Breast epithelium (tissue), 4 donors: ENCODE measurements at regions not wholly inside any gene's neighbourhood (a gene's known extent, or its start where the extent isn't known, plus 50 kb on each side); places are given as distances from the start of the nearest gene placed in this dataset.

Experiments used
- DNase-seq, 2 donors: peaks; one replicate each; pipeline ENCODE4 v3.0.0-alpha.2; 2019; ENCODE audit warnings: low spot score in 2 of 2
- H3K27ac ChIP-seq, 2 donors: fragments of 200-600 bp; sonication (generic) in 1 of 2; one replicate each; pipeline ENCODE4 v1.5.1; 2016 to 2019; ENCODE audit warnings: mild to moderate bottlenecking in 1 of 2
- H3K27me3 ChIP-seq, 2 donors: fragments of 200-600 bp; sonication (generic) in 1 of 2; one replicate each; pipeline versions ENCODE4 v1.5.1 to v1.6.0; 2017 to 2019; ENCODE audit warnings: control low read depth in 1 of 2, mild to moderate bottlenecking in 1 of 2
- H3K36me3 ChIP-seq: fragments of 200-600 bp; one replicate; pipeline ENCODE4 v1.5.1; 2019
- H3K4me1 ChIP-seq, 2 donors: fragments of 200-600 bp; sonication (generic); one replicate each; pipeline ENCODE4 v1.5.1; 2016 to 2019; ENCODE audit warnings: control low read depth in 1 of 2
- H3K4me3 ChIP-seq, 3 donors: fragments of 200-600 bp; sonication (generic); 1 replicate in 2 of 3; 2 replicates in 1 of 3; pipeline ENCODE4 v1.5.1; 2016 to 2019; ENCODE audit warnings: mild to moderate bottlenecking in 3 of 3, moderate library complexity in 2 of 3
- H3K9me3 ChIP-seq, 2 donors: fragments of 200-600 bp; sonication (generic) in 1 of 2; one replicate each; pipeline ENCODE4 v1.5.1; 2016 to 2019; ENCODE audit warnings: control low read depth in 1 of 2
- POLR2A ChIP-seq: fragments of 450-650 bp; IDR thresholded peaks from one replicate; pipeline ENCODE4 v1.6.1; 2016; ENCODE audit warnings: antibody characterized with exemption, mild to moderate bottlenecking, moderate library complexity
- POLR2AphosphoS5 ChIP-seq, 3 donors: sonication (generic); formaldehyde crosslinking; IDR thresholded peaks; one replicate each; pipeline ENCODE4 v1.6.1; 2017; ENCODE audit warnings: antibody characterized with exemption in 3 of 3
- intact Hi-C: fragments of 100-400 bp; cut with DNase I; formaldehyde crosslinking; loops from one replicate; pipeline ENCODE4 v1.15.1; 2023; ENCODE audit warnings: low total_unique reads
- TF ChIP-seq, protein P1 (sequence below), 3 donors: fragments of 450-650 bp; IDR thresholded peaks; one replicate each; pipeline ENCODE4 v1.5.1; 2016 to 2017; ENCODE audit warnings: antibody characterized with exemption in 3 of 3, mild to moderate bottlenecking in 3 of 3, moderate library complexity in 3 of 3

DNA sequence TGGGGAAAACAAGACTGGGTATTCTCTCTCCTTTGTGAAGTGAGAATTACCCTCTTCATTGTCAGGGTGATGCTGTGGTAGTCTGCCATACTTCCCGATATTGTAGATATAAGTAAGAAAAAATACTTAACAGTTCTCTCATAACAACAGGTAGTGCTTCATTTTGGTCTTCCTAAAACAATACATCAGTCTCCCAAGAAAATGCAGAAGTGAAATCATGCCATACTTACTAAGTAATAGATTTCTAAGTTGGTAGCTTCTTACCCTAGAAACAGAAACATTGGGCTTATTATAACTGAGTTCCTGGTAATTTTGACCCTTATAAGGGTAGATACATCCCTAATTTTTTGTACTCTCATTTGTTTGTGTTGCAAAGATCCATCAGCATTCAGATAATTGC lies 460.7 kb upstream of the DCC start:
- TF ChIP-seq, protein P1, sequence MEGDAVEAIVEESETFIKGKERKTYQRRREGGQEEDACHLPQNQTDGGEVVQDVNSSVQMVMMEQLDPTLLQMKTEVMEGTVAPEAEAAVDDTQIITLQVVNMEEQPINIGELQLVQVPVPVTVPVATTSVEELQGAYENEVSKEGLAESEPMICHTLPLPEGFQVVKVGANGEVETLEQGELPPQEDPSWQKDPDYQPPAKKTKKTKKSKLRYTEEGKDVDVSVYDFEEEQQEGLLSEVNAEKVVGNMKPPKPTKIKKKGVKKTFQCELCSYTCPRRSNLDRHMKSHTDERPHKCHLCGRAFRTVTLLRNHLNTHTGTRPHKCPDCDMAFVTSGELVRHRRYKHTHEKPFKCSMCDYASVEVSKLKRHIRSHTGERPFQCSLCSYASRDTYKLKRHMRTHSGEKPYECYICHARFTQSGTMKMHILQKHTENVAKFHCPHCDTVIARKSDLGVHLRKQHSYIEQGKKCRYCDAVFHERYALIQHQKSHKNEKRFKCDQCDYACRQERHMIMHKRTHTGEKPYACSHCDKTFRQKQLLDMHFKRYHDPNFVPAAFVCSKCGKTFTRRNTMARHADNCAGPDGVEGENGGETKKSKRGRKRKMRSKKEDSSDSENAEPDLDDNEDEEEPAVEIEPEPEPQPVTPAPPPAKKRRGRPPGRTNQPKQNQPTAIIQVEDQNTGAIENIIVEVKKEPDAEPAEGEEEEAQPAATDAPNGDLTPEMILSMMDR (IDR thresholded peaks at IDR 0.05) = no peak
- TF ChIP-seq POLR2A (no peak), POLR2AphosphoS5 (IDR thresholded peaks at IDR 0.05) (no peak)
- Histone ChIP-seq H3K9me3 (peaks cover 0 to 2% of the 10 kb centered on the region in 2 donors), H3K27ac (no peak overlapping the region), H3K4me1 (no peaks in the 10 kb centered on the region), H3K36me3 (no peaks in the 10 kb centered on the region), H3K4me3 (no peak overlapping the region), H3K27me3 (no peaks in the 10 kb centered on the region)
- DNase-seq = no peak
- intact Hi-C loops = no loop called here

DNA sequence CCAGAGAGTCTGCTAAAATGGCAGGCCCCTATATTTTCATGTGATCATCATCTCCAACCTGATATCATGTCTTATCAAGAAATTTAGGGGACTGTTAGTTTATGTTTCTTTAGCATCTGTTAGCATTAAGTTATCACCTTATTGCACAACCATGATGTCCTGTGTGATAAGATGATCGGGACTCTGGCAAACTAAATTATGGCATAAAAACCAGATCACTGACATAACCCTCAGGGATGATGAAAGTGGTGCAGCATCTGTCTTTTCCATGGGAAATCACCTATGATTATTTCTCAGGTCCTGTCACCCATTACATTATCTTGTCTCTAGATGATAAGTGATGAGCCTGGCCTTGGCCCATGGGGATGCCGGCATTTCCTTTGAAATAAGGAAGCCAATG lies 458.6 kb upstream of the DCC start:
- H3K9me3 ChIP-seq = peaks cover 0 to 2% of the 10 kb centered on the region in 2 donors
- no peaks in the 10 kb centered on the region for H3K36me3 ChIP-seq
- TF ChIP-seq POLR2AphosphoS5 (IDR thresholded peaks at IDR 0.05) (no peak), POLR2A (no peak)
- TF ChIP-seq, protein P1 (IDR thresholded peaks at IDR 0.05) = no peak
- H3K27me3 ChIP-seq = no peaks in the 10 kb centered on the region
- no peak overlapping the region for H3K27ac ChIP-seq
- no peak for DNase-seq
- intact Hi-C loops = no loop called here
- H3K4me3 ChIP-seq = no peak overlapping the region
- no peaks in the 10 kb centered on the region for H3K4me1 ChIP-seq

DNA sequence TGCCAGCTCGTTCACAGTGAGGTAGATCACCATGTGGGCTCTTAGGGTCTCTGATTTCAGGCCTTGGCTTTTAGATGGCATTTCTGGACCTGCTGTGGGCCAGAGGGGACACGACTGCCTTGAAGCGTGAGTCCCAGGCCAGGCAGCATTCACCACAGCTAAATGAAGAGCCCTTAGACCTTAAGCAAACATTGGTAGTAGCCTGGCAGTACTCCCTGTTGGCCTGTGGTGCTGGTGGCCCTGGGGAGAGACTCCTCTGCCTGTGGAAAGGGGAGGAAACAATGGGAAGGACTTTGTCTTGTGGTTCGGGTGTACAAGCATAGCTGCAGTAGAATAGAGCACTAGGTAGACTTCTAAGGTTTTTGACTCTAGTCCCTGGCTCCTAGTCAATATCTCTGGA lies 456.0 kb upstream of the DCC start:
- H3K36me3 ChIP-seq = no peaks in the 10 kb centered on the region
- TF ChIP-seq POLR2AphosphoS5 (IDR thresholded peaks at IDR 0.05) (no peak), POLR2A (no peak)
- TF ChIP-seq, protein P1 (IDR thresholded peaks at IDR 0.05) = no peak
- intact Hi-C loops = no loop called here
- no peak overlapping the region for H3K27ac ChIP-seq
- H3K4me1 ChIP-seq = no peaks in the 10 kb centered on the region
- no peak for DNase-seq
- H3K9me3 ChIP-seq = peaks cover 0 to 2% of the 10 kb centered on the region in 2 donors
- no peak overlapping the region for H3K4me3 ChIP-seq
- H3K27me3 ChIP-seq = no peaks in the 10 kb centered on the region

DNA sequence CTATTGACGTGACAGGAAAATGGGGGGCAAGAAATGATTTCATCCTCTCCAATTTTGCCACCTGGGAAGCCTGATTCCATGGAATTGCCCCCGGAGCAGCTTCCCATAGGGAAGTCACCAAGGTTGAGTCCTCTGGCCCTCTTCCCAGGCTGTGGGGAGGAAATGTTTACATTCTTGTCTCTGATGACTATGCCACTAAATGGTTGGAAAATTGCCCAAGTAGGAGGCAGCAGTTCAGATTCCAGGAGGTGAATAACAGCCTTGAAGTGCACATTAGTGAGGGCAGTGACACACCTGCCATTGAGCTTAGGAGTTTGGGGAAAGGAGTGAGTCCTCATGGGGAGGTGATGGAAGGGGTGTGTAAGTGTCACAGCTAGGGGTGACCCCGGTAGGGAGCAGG lies 449.2 kb upstream of the DCC start:
- no peaks in the 10 kb centered on the region for H3K36me3 ChIP-seq
- no peaks in the 10 kb centered on the region for H3K27me3 ChIP-seq
- H3K9me3 ChIP-seq = no peaks in the 10 kb centered on the region
- H3K4me3 ChIP-seq = no peak overlapping the region
- intact Hi-C loops = no loop called here
- peak overlapping the region in 1 of 2 donors; percentile 34 for H3K27ac ChIP-seq
- DNase-seq = peak; percentile 35 to 58
- TF ChIP-seq POLR2A = no peak
- TF ChIP-seq, protein P1 (IDR thresholded peaks at IDR 0.05) = no peak
- TF ChIP-seq POLR2AphosphoS5 (IDR thresholded peaks at IDR 0.05) = no peak
- H3K4me1 ChIP-seq = no peaks in the 10 kb centered on the region

DNA sequence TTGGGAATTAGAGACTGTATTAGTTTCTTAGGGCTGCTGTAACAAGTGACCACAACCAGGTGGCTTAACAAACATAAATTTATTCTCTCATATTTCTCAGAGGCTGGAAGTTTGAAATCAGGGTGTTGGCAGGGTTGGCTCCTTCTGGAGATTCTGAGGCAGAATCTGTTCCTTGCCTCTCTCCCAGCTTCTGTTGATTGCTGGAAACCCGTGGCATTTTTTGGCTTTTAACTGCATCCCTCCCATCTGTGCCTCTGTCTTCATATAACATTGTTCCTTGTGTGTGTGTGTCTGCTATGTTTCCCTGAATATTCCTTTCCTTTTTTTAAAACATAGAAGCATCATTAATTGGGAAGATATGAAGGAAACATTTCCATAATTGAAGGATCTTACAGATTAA lies 448.1 kb upstream of the DCC start:
- no peak for DNase-seq
- Histone ChIP-seq H3K9me3 (no peaks in the 10 kb centered on the region), H3K4me3 (no peak overlapping the region), H3K4me1 (no peaks in the 10 kb centered on the region), H3K36me3 (no peaks in the 10 kb centered on the region), H3K27ac (no peak overlapping the region), H3K27me3 (no peaks in the 10 kb centered on the region)
- TF ChIP-seq POLR2A (no peak), POLR2AphosphoS5 (IDR thresholded peaks at IDR 0.05) (no peak)
- TF ChIP-seq, protein P1 (IDR thresholded peaks at IDR 0.05) = no peak
- intact Hi-C loops = no loop called here
